Smooth muscle cell (in vitro differentiated cells): ENCODE measurements at regions not wholly inside any gene's neighbourhood (a gene's known extent, or its start where the extent isn't known, plus 50 kb on each side); places are given as distances from the start of the nearest gene placed in this dataset.
A peak's percentile ranks its signal among the peaks of the same experiment; 100 is the strongest.

Source experiments
- DNase-seq: peaks from one replicate; lab custom pipeline; 2025; ENCODE audit not compliant: unreplicated experiment; lab: John Stamatoyannopoulos, UW
- H2AFZ ChIP-seq: fragments of 200-600 bp; sonication (generic); 2 replicates; pipeline ENCODE4 v1.6.0; 2016; ENCODE audit warnings: antibody characterized with exemption, low read depth, mild to moderate bottlenecking
- H3F3A ChIP-seq: fragments of 200-600 bp; sonication (generic); 2 replicates; pipeline ENCODE4 v1.6.0; 2017; ENCODE audit warnings: antibody characterized with exemption, low read depth
- H3K27ac ChIP-seq: fragments of 200-600 bp; sonication (generic); 2 replicates; pipeline ENCODE4 v1.5.1; 2016; ENCODE audit warnings: low read depth, mild to moderate bottlenecking
- H3K27me3 ChIP-seq: fragments of 200-600 bp; sonication (generic); 2 replicates; pipeline ENCODE4 v1.6.1; 2016; ENCODE audit warnings: low read depth, mild to moderate bottlenecking
- H3K36me3 ChIP-seq: fragments of 200-600 bp; sonication (generic); 2 replicates; pipeline ENCODE4 v1.5.1; 2016; ENCODE audit warnings: low read depth
- H3K4me1 ChIP-seq: fragments of 200-600 bp; sonication (generic); 2 replicates; pipeline ENCODE4 v1.5.1; 2016; ENCODE audit warnings: low read depth
- H3K4me2 ChIP-seq: fragments of 200-600 bp; sonication (generic); 2 replicates; pipeline ENCODE4 v1.6.0; 2016; ENCODE audit warnings: mild to moderate bottlenecking
- H3K4me3 ChIP-seq: fragments of 200-600 bp; sonication (generic); 2 replicates; pipeline ENCODE4 v1.5.1; 2016; ENCODE audit warnings: mild to moderate bottlenecking
- H3K79me2 ChIP-seq: fragments of 200-600 bp; sonication (generic); 2 replicates; pipeline ENCODE4 v1.6.0; 2016; ENCODE audit warnings: low read depth, mild to moderate bottlenecking
- H3K9ac ChIP-seq: fragments of 200-600 bp; sonication (generic); 2 replicates; pipeline ENCODE4 v1.6.0; 2016; ENCODE audit warnings: low read depth
- H3K9me3 ChIP-seq: fragments of 200-600 bp; sonication (generic); replicated peaks from 2 replicates; pipeline ENCODE4 v1.5.1; 2016; ENCODE audit warnings: low read depth
- H4K20me1 ChIP-seq: fragments of 200-600 bp; sonication (generic); 2 replicates; pipeline ENCODE4 v1.6.0; 2016; ENCODE audit warnings: low read depth
- WGBS: methylation state at CpG from one replicate; pipeline ENCODE4 v1.1.7; 2016; ENCODE audit warnings: low lambda C conversion rate; 5-methylcytosine and 5-hydroxymethylcytosine counted together
- TF ChIP-seq, protein P1 (sequence below): fragments of 200-600 bp; sonication (generic); IDR thresholded peaks from 2 replicates; pipeline ENCODE4 v1.5.1; 2017; ENCODE audit warnings: borderline replicate concordance, mild to moderate bottlenecking, antibody characterized with exemption; ENCODE audit not compliant: insufficient read depth, poor library complexity, severe bottlenecking

DNA sequence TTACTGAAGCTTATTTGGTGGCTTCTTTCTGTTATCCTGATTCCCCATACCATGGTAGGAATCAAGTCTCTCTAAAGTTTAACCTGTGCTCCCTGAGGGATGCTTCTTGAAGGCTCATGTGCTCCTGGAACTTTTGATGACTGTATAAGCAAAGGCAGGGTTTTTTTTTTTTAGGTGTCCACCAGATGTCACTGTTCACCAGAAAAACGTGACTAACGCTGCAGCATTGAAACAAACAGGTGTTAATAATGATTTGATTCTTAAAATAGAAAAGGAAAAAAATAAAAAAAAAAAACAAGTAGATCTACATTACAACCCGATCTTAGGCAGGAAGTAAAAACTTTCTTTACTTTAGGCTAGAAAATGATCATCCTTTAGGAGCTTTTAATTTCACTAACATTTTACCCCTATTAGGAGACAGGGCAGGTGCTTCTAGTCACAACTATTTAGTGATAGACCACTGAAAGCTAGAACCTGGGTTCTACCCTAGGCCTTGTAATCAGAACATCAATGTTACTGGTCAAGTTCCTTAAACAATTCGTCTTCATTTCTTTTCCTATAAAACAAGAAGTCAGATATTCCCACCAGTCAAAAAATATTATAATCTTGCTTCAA lies 223.0 kb downstream of the PLA2G4A start:
- Histone ChIP-seq H3K4me1 (peaks cover 9% of the 10 kb centered on the region), H3K9me3 (no peaks in the 10 kb centered on the region), H2AFZ (no peak overlapping the region), H4K20me1 (no peaks in the 10 kb centered on the region), H3K4me3 (no peak overlapping the region), H3K27ac (no peak overlapping the region), H3K27me3 (no peaks in the 10 kb centered on the region), H3F3A (no peaks in the 10 kb centered on the region), H3K79me2 (no peaks in the 10 kb centered on the region), H3K36me3 (no peaks in the 10 kb centered on the region), H3K9ac (no peak overlapping the region), H3K4me2 (no peak overlapping the region)
- DNase-seq: no peak
- TF ChIP-seq, protein P1, sequence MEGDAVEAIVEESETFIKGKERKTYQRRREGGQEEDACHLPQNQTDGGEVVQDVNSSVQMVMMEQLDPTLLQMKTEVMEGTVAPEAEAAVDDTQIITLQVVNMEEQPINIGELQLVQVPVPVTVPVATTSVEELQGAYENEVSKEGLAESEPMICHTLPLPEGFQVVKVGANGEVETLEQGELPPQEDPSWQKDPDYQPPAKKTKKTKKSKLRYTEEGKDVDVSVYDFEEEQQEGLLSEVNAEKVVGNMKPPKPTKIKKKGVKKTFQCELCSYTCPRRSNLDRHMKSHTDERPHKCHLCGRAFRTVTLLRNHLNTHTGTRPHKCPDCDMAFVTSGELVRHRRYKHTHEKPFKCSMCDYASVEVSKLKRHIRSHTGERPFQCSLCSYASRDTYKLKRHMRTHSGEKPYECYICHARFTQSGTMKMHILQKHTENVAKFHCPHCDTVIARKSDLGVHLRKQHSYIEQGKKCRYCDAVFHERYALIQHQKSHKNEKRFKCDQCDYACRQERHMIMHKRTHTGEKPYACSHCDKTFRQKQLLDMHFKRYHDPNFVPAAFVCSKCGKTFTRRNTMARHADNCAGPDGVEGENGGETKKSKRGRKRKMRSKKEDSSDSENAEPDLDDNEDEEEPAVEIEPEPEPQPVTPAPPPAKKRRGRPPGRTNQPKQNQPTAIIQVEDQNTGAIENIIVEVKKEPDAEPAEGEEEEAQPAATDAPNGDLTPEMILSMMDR: peak; percentile 66
- 6% methylated on average over 4 of the region's 4 CpGs for WGBS

DNA sequence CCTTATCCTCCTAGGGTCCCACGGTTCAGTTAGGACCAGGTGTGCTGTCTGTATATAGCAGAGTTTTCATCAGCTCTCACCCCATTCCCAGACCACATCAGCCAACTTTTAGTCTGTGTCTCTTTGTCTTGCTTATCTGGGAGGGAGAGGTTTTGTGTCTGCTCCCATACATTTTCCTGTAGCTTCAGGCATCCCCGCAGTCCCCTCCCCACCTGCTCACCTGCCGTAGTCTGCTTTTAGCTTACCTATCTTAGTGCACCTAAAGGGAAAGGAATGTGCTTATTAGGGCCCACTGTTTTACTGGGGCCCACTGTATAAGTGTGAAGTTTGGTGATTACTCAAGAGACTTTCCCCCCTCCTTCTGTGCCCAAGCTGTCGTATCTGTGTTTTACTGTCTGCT lies 225.1 kb downstream of the PLA2G4A start:
- Histone ChIP-seq H4K20me1 (no peaks in the 10 kb centered on the region), H3K9ac (no peak overlapping the region), H3K4me2 (no peak overlapping the region), H3K4me1 (no peaks in the 10 kb centered on the region), H3K79me2 (no peaks in the 10 kb centered on the region), H2AFZ (no peak overlapping the region), H3K36me3 (no peaks in the 10 kb centered on the region), H3K27ac (no peak overlapping the region), H3K9me3 (no peaks in the 10 kb centered on the region), H3K27me3 (no peaks in the 10 kb centered on the region), H3F3A (no peaks in the 10 kb centered on the region), H3K4me3 (no peak overlapping the region)
- WGBS: 39% methylated on average over 4 of the region's 4 CpGs
- TF ChIP-seq, protein P1: no peak
- no peak for DNase-seq

DNA sequence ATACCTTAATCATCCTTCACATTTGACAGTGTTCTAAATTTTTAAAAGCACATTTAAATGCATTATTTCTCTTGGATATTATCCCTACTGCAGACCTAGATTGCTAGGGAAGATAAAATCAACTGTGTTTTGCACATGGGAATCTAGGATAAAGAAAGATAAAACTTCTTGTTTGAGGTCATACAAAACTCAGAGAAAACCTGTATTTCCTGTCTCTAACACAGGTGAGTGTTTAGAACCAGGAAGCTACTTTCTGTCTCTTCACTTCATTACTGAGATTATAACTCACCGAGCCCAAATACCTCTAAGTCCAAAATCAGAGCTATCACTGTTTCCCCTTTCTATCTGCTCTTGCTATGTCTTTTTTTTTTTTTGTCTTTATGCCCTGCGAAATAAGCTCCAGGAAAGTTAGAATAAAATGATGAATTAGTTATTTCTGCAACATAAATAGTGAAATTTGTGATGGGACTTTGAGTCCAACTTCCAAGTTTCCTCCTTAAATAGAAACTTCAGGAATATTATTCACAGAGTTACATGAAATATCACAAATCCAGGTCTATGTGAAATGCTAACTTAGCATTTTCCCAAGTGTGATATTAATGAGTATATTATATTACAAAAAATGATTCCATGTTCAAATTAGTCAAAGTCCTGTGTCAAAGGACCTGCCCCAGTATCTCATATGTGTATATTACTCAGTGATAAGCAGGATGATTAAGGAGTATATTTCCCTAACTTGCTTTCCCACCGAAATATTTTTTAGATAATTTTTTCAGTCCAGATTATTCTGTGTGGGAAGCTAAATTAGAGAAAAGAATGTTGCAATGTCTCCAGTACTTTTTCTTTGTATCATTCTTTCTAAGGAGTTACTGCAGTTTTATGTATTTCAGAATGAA lies 226.4 kb downstream of the PLA2G4A start:
- no peaks in the 10 kb centered on the region for H3K4me1 ChIP-seq
- H3K27ac ChIP-seq: no peak overlapping the region
- no peaks in the 10 kb centered on the region for H3F3A ChIP-seq
- no peak overlapping the region for H3K9ac ChIP-seq
- no peaks in the 10 kb centered on the region for H4K20me1 ChIP-seq
- H3K9me3 ChIP-seq: no peaks in the 10 kb centered on the region
- WGBS: 83% methylated on average over 3 of the region's 3 CpGs
- no peaks in the 10 kb centered on the region for H3K27me3 ChIP-seq
- no peaks in the 10 kb centered on the region for H3K36me3 ChIP-seq
- no peak overlapping the region for H3K4me2 ChIP-seq
- no peak for DNase-seq
- TF ChIP-seq, protein P1: no peak
- no peaks in the 10 kb centered on the region for H3K79me2 ChIP-seq
- H2AFZ ChIP-seq: no peak overlapping the region
- H3K4me3 ChIP-seq: no peak overlapping the region
